Fibroblast of pulmonary artery (primary cell): ENCODE measurements at regions not wholly inside any gene's neighbourhood (a gene's known extent, or its start where the extent isn't known, plus 50 kb on each side); places are given as distances from the start of the nearest gene placed in this dataset.

Experiments used
- DNase-seq: peaks from one replicate; pipeline ENCODE4 v3.0.0-alpha.2; 2010; ENCODE audit warnings: low read depth
- H3K4me3 ChIP-seq: replicated peaks from 2 replicates; pipeline ENCODE4 v1.5.1; 2011; ENCODE audit warnings: low read depth, mild to moderate bottlenecking, control low read depth, low read length, moderate library complexity
- CTCF ChIP-seq: IDR thresholded peaks from 2 replicates; pipeline ENCODE4 v1.5.1; 2011; ENCODE audit warnings: mild to moderate bottlenecking, control low read depth, low read length, inconsistent platforms; ENCODE audit errors: missing control alignments

- no peak overlapping the region for H3K4me3 ChIP-seq
- no peak for TF ChIP-seq CTCF
- DNase-seq = no peak
Measured at GRCh38 chr2:82257796-82258555, 1953.4 kb upstream of the LRRTM1 start.

- no peak overlapping the region for H3K4me3 ChIP-seq
- no peak for DNase-seq
- TF ChIP-seq CTCF = no peak
Measured at GRCh38 chr2:82256983-82257632, 1952.6 kb upstream of the LRRTM1 start.

- no peak for TF ChIP-seq CTCF
- no peak overlapping the region for H3K4me3 ChIP-seq
- DNase-seq = no peak
Measured at GRCh38 chr2:82256288-82256687, 1951.7 kb upstream of the LRRTM1 start.

GRCh38 chr2:82254728-82255127 lies 1950.2 kb upstream of the LRRTM1 start:
- TF ChIP-seq CTCF = no peak
- DNase-seq = no peak
- no peak overlapping the region for H3K4me3 ChIP-seq

GRCh38 chr2:82246220-82246775 lies 1941.7 kb upstream of the LRRTM1 start:
- peak; percentile 8 for DNase-seq
- no peak overlapping the region for H3K4me3 ChIP-seq
- TF ChIP-seq CTCF = no peak

- TF ChIP-seq CTCF = no peak
- no peak overlapping the region for H3K4me3 ChIP-seq
- no peak for DNase-seq
Measured at GRCh38 chr2:82239176-82239575, 1934.6 kb upstream of the LRRTM1 start.
